ENCODE measurements at regions not wholly inside any gene's neighbourhood (a gene's known extent, or its start where the extent isn't known, plus 50 kb on each side); places are given as distances from the start of the nearest gene placed in this dataset.

GRCh38 chr3:25110642-25111041 is 317.4 kb upstream of the RARB start:
- in situ Hi-C loops (cut with MboI) = no loop called here
- no peak for FAIRE-seq
- Histone ChIP-seq H3K4me2 (ENCODE audit: insufficient read depth, low read length) (no peak overlapping the region), H3K79me2 (ENCODE audit: control insufficient read depth, insufficient read depth, low read length) (no peaks in the 10 kb centered on the region), H2AFZ (ENCODE audit: low read depth, low read length) (no peak overlapping the region), H3K27ac (ENCODE audit: extremely low read depth, low read depth, low read length) (no peak overlapping the region), H3K9ac (ENCODE audit: insufficient read depth in 1 of 2, low read depth in 2 of 2, low read length in 2 of 2) (no peak overlapping the region), H3K36me3 (ENCODE audit: control insufficient read depth, insufficient read depth, low read length) (no peaks in the 10 kb centered on the region), H3K4me1 (replicated peaks in 1 of 2; ENCODE audit: control insufficient read depth in 2 of 2, insufficient read depth in 2 of 2, low read length in 2 of 2) (no peaks in the 10 kb centered on the region), H4K20me1 (replicated peaks; ENCODE audit: control insufficient read depth, insufficient read depth, low read length) (no peaks in the 10 kb centered on the region), H3K27me3 (ENCODE audit: control insufficient read depth in 2 of 2, insufficient read depth in 2 of 2, low read length in 2 of 2) (no peaks in the 10 kb centered on the region), H3K4me3 (no peak overlapping the region), H3K9me3 (replicated peaks; ENCODE audit: control insufficient read depth, insufficient read depth, low read depth, low read length) (peaks cover 2% of the 10 kb centered on the region; the same call in 1 of the 2 replicates), H3K9me1 (ENCODE audit: control insufficient read depth, insufficient read depth, low read length) (no peaks in the 10 kb centered on the region)
- TF ChIP-seq NEUROD1 (IDR thresholded peaks at IDR 0.05; ENCODE audit: borderline replicate concordance, low read depth, low read length, partially characterized antibody) = no peak
- no peak for TF ChIP-seq NCOA6 (IDR thresholded peaks at IDR 0.05)
- ChIA-PET CTCF (ENCODE audit: low intra/inter-chr PET ratio) (no interaction called here), POLR2A (no interaction called here)
- ATAC-seq = no peak
- BruUV-seq (replicated peaks) = no TSS peak
- WGBS (ENCODE audit: insufficient coverage, low coverage, missing lambda C conversion rate) = 0% methylated on average over 2 of the region's 2 CpGs
- DNase-seq (ENCODE audit: extremely low read depth in 1 of 4, low spot score in 3 of 4) = no peak
- intact Hi-C loops (cut with micrococcal nuclease) = no loop called here

- WGBS (ENCODE audit: insufficient coverage, low coverage, missing lambda C conversion rate) = 0% methylated on average over 1 of the region's 1 CpG
- Histone ChIP-seq H3K9ac (ENCODE audit: insufficient read depth in 1 of 2, low read depth in 2 of 2, low read length in 2 of 2) (no peak overlapping the region), H3K4me2 (ENCODE audit: insufficient read depth, low read length) (no peak overlapping the region), H3K36me3 (ENCODE audit: control insufficient read depth, insufficient read depth, low read length) (no peaks in the 10 kb centered on the region), H3K9me3 (replicated peaks; ENCODE audit: control insufficient read depth, insufficient read depth, low read depth, low read length) (peaks cover 2% of the 10 kb centered on the region), H3K9me1 (ENCODE audit: control insufficient read depth, insufficient read depth, low read length) (no peaks in the 10 kb centered on the region), H3K4me1 (replicated peaks in 1 of 2; ENCODE audit: control insufficient read depth in 2 of 2, insufficient read depth in 2 of 2, low read length in 2 of 2) (no peaks in the 10 kb centered on the region), H3K27ac (ENCODE audit: extremely low read depth, low read depth, low read length) (no peak overlapping the region), H4K20me1 (replicated peaks; ENCODE audit: control insufficient read depth, insufficient read depth, low read length) (no peaks in the 10 kb centered on the region), H3K27me3 (ENCODE audit: control insufficient read depth in 2 of 2, insufficient read depth in 2 of 2, low read length in 2 of 2) (no peaks in the 10 kb centered on the region), H3K79me2 (ENCODE audit: control insufficient read depth, insufficient read depth, low read length) (no peaks in the 10 kb centered on the region), H3K4me3 (no peak overlapping the region), H2AFZ (ENCODE audit: low read depth, low read length) (no peak overlapping the region)
- CTCF ChIA-PET (ENCODE audit: low intra/inter-chr PET ratio) = no interaction called here
- FAIRE-seq (no peak), DNase-seq (ENCODE audit: extremely low read depth in 1 of 4, low spot score in 3 of 4) (no peak), ATAC-seq (no peak)
- no TSS peak for BruUV-seq (replicated peaks)
- POLR2A ChIA-PET = no interaction called here
- intact Hi-C loops (cut with micrococcal nuclease) (no loop called here), in situ Hi-C loops (cut with MboI) (no loop called here)
- TF ChIP-seq ZNF175 (CRISPR knock-in tag; IDR thresholded peaks at IDR 0.05; ENCODE audit: low read depth) (no peak), SMARCC2 (IDR thresholded peaks at IDR 0.05; ENCODE audit: low read depth) (no peak), GATAD2B (IDR thresholded peaks at IDR 0.05; ENCODE audit: borderline replicate concordance) (no peak), C11orf30 (IDR thresholded peaks at IDR 0.05; ENCODE audit: low read depth) (no peak), RNF2 (IDR thresholded peaks at IDR 0.05) (no peak), ZNF436 (CRISPR knock-in tag; IDR thresholded peaks at IDR 0.05) (no peak), ARID2 (IDR thresholded peaks at IDR 0.05) (no peak), SNRNP70 (optimal IDR thresholded peaks at IDR 0.05; ENCODE audit: low read depth, low read length) (no peak), CXXC5 (CRISPR knock-in tag; IDR thresholded peaks at IDR 0.05) (no peak), ATF7 (IDR thresholded peaks at IDR 0.05) (no peak), CEBPG (CRISPR knock-in tag; IDR thresholded peaks at IDR 0.05) (no peak), CEBPG (tag; conservative IDR thresholded peaks at IDR 0.05 in 1 of 2, IDR thresholded peaks at IDR 0.05 in 1 of 2) (no peak)
These were observed 314.2 kb upstream of the RARB start for GRCh38 chr3:25113891-25114290.

All from K562 (cell line).